ENCODE measurements at regions not wholly inside any gene's neighbourhood (a gene's known extent, or its start where the extent isn't known, plus 50 kb on each side); places are given as distances from the start of the nearest gene placed in this dataset.

- TF ChIP-seq EP300 (conservative IDR thresholded peaks at IDR 0.05; ENCODE audit: poor library complexity, severe bottlenecking) (no peak), CTCF (IDR thresholded peaks at IDR 0.05; ENCODE audit: poor library complexity, severe bottlenecking) (no peak), EZH2 (IDR thresholded peaks at IDR 0.05; ENCODE audit: borderline replicate concordance, insufficient read depth, low read length, poor library complexity, severe bottlenecking) (no peak), POLR2AphosphoS5 (IDR thresholded peaks at IDR 0.05) (no peak)
These were observed 248.2 kb downstream of the SKAP2 start for GRCh38 chr7:26616235-26616634.

Measured in neural cell (in vitro differentiated cells).